AG09319 (cell line): ENCODE measurements at regions not wholly inside any gene's neighbourhood (a gene's known extent, or its start where the extent isn't known, plus 50 kb on each side); places are given as distances from the start of the nearest gene placed in this dataset.

Source experiments
- DNase-seq: peaks from one replicate; pipeline ENCODE4 v3.0.0-alpha.2; 2010; ENCODE audit warnings: low read depth; ENCODE audit errors: extremely low read depth
- TF ChIP-seq, protein P1 (sequence below): IDR thresholded peaks from 2 replicates; pipeline ENCODE4 v1.5.1; 2011; ENCODE audit warnings: low read depth, mild to moderate bottlenecking, inconsistent platforms, low read length, moderate library complexity

DNA sequence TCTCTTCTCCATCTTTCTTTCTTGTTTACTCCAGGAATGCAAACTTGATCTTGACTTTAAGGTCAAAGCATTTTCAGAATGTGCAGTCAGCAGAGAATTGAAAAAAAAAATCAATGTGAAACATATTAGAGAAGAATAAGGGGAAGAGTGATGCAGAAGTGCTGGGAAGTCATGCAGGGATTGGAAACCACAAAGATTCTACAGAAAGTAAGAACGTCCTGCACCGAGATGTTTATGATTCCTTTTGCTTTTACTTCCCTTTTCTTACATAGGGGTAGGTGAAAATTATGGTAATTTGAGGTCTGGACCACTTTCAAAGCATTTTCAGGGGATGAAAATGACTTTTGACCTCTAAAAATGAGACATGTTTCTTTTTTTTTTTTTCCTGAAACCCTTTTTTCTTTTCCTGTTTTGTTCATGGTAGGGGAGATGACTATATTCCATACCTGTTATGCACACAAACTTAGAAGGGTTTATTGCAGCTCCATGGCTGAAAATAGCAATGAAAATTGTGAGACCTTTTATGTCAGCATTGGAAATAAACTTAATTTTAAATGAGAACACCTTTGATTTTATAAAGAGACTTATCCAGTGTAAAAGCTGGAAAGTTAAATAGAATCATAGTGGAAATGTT is 623.5 kb upstream of the TBL1XR1 start:
- TF ChIP-seq, protein P1, sequence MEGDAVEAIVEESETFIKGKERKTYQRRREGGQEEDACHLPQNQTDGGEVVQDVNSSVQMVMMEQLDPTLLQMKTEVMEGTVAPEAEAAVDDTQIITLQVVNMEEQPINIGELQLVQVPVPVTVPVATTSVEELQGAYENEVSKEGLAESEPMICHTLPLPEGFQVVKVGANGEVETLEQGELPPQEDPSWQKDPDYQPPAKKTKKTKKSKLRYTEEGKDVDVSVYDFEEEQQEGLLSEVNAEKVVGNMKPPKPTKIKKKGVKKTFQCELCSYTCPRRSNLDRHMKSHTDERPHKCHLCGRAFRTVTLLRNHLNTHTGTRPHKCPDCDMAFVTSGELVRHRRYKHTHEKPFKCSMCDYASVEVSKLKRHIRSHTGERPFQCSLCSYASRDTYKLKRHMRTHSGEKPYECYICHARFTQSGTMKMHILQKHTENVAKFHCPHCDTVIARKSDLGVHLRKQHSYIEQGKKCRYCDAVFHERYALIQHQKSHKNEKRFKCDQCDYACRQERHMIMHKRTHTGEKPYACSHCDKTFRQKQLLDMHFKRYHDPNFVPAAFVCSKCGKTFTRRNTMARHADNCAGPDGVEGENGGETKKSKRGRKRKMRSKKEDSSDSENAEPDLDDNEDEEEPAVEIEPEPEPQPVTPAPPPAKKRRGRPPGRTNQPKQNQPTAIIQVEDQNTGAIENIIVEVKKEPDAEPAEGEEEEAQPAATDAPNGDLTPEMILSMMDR, result no peak
- peak; percentile 81 for DNase-seq

GRCh38 chr3:177822681-177823096 is 625.4 kb upstream of the TBL1XR1 start:
- DNase-seq, result no peak
- TF ChIP-seq, protein P1, result no peak

DNA sequence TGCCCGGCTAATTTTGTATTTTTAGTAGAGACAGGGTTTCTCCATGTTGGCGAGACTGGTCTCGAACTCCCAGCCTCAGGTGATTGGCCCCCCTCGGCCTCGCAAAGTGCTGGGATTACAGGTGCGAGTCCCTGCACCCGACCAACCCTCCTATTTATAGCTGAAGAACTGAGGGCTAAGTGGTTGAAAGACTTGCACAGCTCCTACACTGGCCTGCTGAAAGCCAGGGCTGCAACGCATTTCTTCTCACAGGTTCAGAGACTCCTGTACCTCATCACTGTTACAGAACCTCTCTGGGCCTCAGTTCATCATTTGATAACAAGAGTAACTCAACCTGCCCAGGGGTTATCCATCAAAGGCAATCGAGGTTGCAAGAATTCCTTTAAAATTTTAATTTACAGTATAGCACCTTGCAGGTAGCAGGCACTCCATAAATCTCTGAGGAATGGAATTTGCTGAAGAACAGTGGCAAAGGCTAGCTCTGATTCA is 626.5 kb upstream of the TBL1XR1 start:
- DNase-seq, result no peak
- TF ChIP-seq, protein P1, result no peak

GRCh38 chr3:177824190-177824786 is 627.0 kb upstream of the TBL1XR1 start:
- TF ChIP-seq, protein P1, result no peak
- peak; percentile 80 for DNase-seq

- DNase-seq, result no peak
- TF ChIP-seq, protein P1, result no peak
Observed at GRCh38 chr3:177824841-177825240, 627.6 kb upstream of the TBL1XR1 start.

GRCh38 chr3:177826253-177826652 is 629.0 kb upstream of the TBL1XR1 start:
- DNase-seq, result no peak
- TF ChIP-seq, protein P1, result no peak

GRCh38 chr3:177827511-177828207 is 630.4 kb upstream of the TBL1XR1 start:
- DNase-seq, result peak; percentile 67
- TF ChIP-seq, protein P1, result no peak
